Breast epithelium (tissue), 3 donors: ENCODE measurements at regions not wholly inside any gene's neighbourhood (a gene's known extent, or its start where the extent isn't known, plus 50 kb on each side); places are given as distances from the start of the nearest gene placed in this dataset.

Experiments used
- CTCF ChIP-seq, 3 donors: fragments of 450-650 bp; IDR thresholded peaks; one replicate each; pipeline ENCODE4 v1.5.1; 2016 to 2017; ENCODE audit warnings: antibody characterized with exemption in 3 of 3, mild to moderate bottlenecking in 3 of 3, moderate library complexity in 3 of 3
- POLR2A ChIP-seq: fragments of 450-650 bp; IDR thresholded peaks from one replicate; pipeline ENCODE4 v1.6.1; 2016; ENCODE audit warnings: antibody characterized with exemption, mild to moderate bottlenecking, moderate library complexity
- POLR2AphosphoS5 ChIP-seq, 3 donors: sonication (generic); formaldehyde crosslinking; IDR thresholded peaks; one replicate each; pipeline ENCODE4 v1.6.1; 2017; ENCODE audit warnings: antibody characterized with exemption in 3 of 3

DNA sequence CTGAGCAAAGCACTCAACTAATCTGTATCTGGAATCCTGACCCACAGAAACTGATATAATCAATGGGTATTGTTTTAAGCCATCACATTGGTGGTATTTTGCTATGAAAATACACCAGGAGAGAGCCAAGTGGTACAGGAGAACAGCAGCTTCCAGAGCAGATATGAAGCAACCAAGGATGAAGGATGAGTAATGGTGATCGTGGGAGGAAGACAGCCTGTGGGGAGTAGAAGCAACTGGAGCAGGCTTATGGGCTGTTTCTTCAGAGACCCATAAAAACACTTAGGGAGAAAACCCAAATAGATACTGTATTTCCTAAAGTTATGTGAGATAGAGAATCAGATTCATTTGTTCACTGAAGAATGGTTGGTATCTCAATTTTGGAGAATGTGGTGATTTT is 330.8 kb downstream of the NUP35 start:
- TF ChIP-seq CTCF (IDR thresholded peaks at IDR 0.05) (no peak), POLR2AphosphoS5 (IDR thresholded peaks at IDR 0.05) (no peak), POLR2A (no peak)
